Suppressor macrophage treated with lipopolysaccharide for 1 hour (primary cell): ENCODE measurements at regions not wholly inside any gene's neighbourhood (a gene's known extent, or its start where the extent isn't known, plus 50 kb on each side); places are given as distances from the start of the nearest gene placed in this dataset.
"Not testable (repeated sequence)": the region's sequence is repeated elsewhere in the genome, so short reads cannot be mapped to it uniquely, and the experiment has no call there.

Experiments
- DNase-seq, 3 donors: peaks; one replicate each; pipeline ENCODE4 v3.0.0-alpha.2; 2020 to 2022

DNA sequence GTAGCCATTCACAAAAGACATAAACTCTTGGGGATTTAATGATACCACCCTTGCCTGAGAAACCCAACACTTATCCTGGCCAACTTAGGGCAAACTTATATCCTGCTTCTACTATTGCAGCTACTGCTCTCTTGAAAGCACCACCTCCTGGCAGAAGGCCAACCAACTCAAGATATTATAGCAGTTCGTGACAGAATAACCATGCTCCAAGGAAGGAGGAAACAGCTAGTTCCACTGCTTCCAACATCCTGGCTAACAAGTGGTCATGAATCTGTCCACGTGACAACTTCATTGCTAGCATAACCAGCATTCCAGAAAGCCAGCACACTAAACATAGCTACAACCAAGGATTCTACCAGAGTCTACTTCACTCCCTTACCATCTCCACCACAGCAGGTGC is 1037.5 kb downstream of the TBL1XR1 start:
- DNase-seq, result no peak

- DNase-seq, result no peak
Measured at GRCh38 chr3:176155012-176155411, 1042.3 kb downstream of the TBL1XR1 start.

DNA sequence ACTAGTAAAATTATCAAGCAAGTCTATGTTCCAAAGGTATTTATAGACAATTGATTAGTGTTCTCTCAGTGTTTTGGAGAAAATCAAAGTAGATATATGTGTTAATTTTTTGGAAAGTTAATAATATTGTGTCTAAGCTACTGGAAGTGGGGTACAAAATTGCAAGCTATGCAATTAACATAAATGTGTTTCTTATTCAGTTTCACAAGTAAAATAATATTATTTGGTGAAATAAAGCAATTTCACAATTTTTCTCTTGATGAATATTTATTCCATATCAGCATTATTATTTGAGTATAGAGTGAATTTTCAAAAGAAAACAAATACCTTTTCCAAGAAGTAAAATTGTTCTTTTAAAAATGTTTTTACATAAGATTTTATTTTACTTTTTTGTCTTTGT is 1047.7 kb downstream of the TBL1XR1 start:
- DNase-seq, result no peak

- no peak for DNase-seq
Measured at GRCh38 chr3:176147251-176147650, 1050.0 kb downstream of the TBL1XR1 start.

DNA sequence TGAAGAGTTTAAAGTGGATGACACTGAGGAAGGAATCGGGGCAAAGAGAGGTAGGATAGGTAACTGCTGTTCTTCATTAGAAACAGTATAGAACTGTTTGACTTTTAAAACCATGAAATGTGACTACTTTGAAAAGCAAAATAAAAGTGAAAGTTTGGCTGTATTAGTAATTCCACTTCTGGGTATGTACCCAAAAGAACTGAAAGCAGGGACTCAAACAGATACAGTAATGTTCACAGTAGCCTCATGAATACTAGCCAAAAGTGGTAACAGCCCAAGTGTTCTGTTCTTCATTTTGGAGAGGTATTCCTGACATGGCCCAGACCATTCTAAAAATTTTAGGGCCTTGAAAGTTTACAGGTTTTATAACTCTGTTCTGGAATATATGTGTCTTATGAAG is 1055.4 kb downstream of the TBL1XR1 start:
- DNase-seq, result no peak

- DNase-seq, result no peak
Measured at GRCh38 chr3:176120507-176120906, 1076.8 kb downstream of the TBL1XR1 start.

DNA sequence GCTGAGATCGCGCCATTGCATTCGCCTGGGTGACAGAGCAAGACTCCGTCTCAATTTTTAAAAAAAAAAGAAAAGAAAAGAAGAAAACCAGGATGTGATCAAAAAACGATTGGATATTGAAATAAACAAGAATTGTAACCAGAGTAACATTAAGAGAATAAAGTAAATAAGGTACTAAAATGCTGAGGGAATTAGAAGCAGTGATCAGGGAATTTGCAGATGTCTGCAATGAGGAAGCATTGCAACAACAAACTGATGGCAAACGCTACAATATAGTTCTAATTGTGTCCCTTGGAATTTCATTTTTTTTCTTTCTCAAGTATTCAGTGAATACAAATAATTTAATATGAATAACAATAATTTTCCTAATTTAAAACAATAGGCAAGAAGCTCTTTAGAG is 1077.5 kb downstream of the TBL1XR1 start:
- DNase-seq, result no peak

GRCh38 chr3:176106380-176106779 is 1090.9 kb downstream of the TBL1XR1 start:
- no peak for DNase-seq

DNA sequence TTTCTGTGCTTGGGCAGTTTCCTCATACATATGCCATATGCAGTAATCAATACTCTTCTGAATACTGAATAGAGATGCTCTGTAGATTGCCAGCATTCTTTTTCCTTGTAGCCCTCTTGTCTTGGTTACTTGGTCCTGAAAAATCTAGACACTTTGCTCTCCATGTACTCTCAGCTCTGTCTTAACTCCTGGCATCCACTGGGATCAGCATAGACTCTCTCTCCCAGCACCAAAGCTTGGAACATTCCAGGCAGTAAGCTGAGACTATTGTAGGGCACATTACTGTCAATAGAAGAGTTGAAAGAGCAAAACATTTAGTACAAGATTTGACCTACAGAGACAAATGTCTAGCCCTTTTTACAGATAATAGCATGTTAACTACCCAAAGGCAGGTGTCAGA is 1100.3 kb downstream of the TBL1XR1 start:
- no peak for DNase-seq

- not testable (repeated sequence) for DNase-seq
Measured at GRCh38 chr3:176093892-176094291, 1103.4 kb downstream of the TBL1XR1 start.

GRCh38 chr3:176090727-176091126 is 1106.6 kb downstream of the TBL1XR1 start:
- no peak for DNase-seq

GRCh38 chr3:176088962-176089383 is 1108.3 kb downstream of the TBL1XR1 start:
- no peak for DNase-seq

- DNase-seq, result no peak
Measured at GRCh38 chr3:176087066-176087697, 1110.1 kb downstream of the TBL1XR1 start.

- DNase-seq, result no peak
Measured at GRCh38 chr3:176079785-176080184, 1117.5 kb downstream of the TBL1XR1 start.

- DNase-seq, result no peak
Measured at GRCh38 chr3:176078906-176079305, 1118.4 kb downstream of the TBL1XR1 start.

GRCh38 chr3:176075491-176075890 is 1121.8 kb downstream of the TBL1XR1 start:
- DNase-seq, result no peak

GRCh38 chr3:176075046-176075445 is 1122.2 kb downstream of the TBL1XR1 start:
- no peak for DNase-seq

- DNase-seq, result no peak
Measured at GRCh38 chr3:176074096-176074495, 1123.2 kb downstream of the TBL1XR1 start.

GRCh38 chr3:176071943-176072342 is 1125.3 kb downstream of the TBL1XR1 start:
- DNase-seq, result no peak

DNA sequence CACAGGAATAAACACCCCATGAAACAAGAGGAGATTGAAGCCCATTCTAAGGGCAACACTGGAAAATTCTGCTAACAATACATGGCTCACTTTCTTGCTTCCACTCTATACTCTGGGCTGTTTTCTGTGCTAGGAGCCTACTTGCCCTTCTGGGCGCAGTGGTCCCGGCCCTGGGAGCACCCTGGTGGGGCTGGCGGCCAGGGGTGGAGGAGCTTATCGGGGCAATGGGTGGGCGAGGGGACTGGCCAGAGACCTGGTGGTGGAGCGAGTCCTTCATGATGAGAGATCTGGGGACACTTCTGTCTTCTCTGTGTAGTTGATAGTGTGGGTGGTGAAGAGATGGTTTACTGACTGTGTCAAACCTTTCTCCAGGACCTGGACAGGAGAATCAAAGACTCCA is 1128.5 kb downstream of the TBL1XR1 start:
- no peak for DNase-seq

- DNase-seq, result no peak
Measured at GRCh38 chr3:176058856-176059255, 1138.4 kb downstream of the TBL1XR1 start.

DNA sequence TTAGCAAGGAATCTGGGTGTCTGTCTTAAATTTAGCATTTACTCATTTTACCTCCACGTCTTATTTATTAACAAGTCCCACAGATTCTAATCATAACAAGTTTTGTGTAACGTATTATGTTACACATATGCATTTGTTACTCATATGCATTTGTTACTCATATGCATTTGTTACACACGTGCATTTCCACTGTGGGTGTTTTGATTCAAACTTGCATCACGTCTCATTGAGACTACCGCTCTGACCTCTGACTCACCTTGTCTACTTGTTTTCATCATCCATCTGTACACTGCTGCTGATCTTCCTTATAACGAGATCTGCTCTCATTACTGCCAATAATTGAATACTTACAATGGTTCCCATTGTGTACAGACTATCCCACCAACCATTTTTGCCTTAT is 1141.4 kb downstream of the TBL1XR1 start:
- no peak for DNase-seq

- no peak for DNase-seq
Measured at GRCh38 chr3:176051766-176052165, 1145.5 kb downstream of the TBL1XR1 start.

DNA sequence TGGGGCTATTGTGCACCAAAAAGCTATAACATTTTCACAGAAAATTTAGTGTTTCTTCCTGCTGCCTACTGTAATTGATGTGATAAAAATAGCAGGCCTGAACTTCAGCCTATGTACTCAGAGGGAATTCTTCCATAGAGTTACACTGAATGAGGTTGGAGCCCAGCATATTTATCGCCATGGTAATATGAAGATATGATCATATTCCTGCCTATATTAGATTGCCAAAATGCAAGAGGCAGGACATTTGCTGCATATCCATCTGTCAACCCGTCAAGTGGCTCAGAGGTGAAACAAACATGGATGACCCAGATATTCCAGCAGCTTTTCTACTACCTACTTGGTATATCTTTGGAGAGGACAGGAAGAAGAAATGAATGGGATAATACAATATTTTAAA is 1150.6 kb downstream of the TBL1XR1 start:
- no peak for DNase-seq

GRCh38 chr3:176041812-176042211 is 1155.5 kb downstream of the TBL1XR1 start:
- no peak for DNase-seq

- DNase-seq, result no peak
Measured at GRCh38 chr3:176041185-176041584, 1156.1 kb downstream of the TBL1XR1 start.
